Tibial nerve (tissue), 3 donors: ENCODE measurements at regions not wholly inside any gene's neighbourhood (a gene's known extent, or its start where the extent isn't known, plus 50 kb on each side); places are given as distances from the start of the nearest gene placed in this dataset.

ENCODE experiments used
- CTCF ChIP-seq, 5 experiments: fragments of 200-600 bp in 3 of 5; fragments of 450-650 bp in 2 of 5; sonication (generic) in 3 of 5; IDR thresholded peaks; one replicate each; pipeline ENCODE4 v1.5.1; 2016 to 2019; ENCODE audit warnings: antibody characterized with exemption in 5 of 5, mild to moderate bottlenecking in 3 of 5, moderate library complexity in 2 of 5
- POLR2A ChIP-seq, 2 donors: fragments of 450-650 bp; IDR thresholded peaks; one replicate each; pipeline ENCODE4 v1.6.1; 2017; ENCODE audit warnings: antibody characterized with exemption in 2 of 2, mild to moderate bottlenecking in 2 of 2, moderate library complexity in 2 of 2

- TF ChIP-seq POLR2A (IDR thresholded peaks at IDR 0.05) (no peak), CTCF (IDR thresholded peaks at IDR 0.05) (no peak)
These were observed 755.9 kb downstream of the LIG4 start for GRCh38 chr13:107459430-107459829.
